ENCODE measurements at regions not wholly inside any gene's neighbourhood (a gene's known extent, or its start where the extent isn't known, plus 50 kb on each side); places are given as distances from the start of the nearest gene placed in this dataset.

DNA sequence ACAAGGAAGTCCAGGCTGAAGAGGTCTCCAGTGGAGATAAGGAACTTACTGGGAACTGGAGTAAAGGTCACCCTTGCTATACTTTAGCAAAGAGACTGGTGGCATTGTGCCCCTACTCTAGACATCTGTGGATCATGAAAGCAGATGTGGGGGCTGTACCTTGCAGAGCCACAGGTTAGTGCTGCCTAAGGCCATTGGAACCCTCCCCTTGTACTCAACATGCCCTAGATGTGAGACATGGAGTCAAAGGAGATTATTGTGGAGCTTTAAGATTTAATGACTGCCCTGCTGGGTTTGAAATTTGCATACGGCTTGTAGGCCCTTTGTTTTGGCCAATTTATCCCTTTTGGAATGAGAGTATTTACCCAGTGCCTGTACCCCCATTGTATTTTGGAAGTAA is 397.3 kb upstream of the GRIN3A start:
- TF ChIP-seq KLF6 (CRISPR knock-in tag; IDR thresholded peaks at IDR 0.05) (no peak), AHR (CRISPR knock-in tag; IDR thresholded peaks at IDR 0.05) (no peak), ZNF530 (CRISPR knock-in tag; IDR thresholded peaks at IDR 0.05; ENCODE audit: low read depth) (no peak), ZNF34 (CRISPR knock-in tag; IDR thresholded peaks at IDR 0.05; ENCODE audit: borderline replicate concordance) (no peak), ZFYVE20 (CRISPR knock-in tag; IDR thresholded peaks at IDR 0.05; ENCODE audit: borderline replicate concordance, low read depth) (no peak), HIVEP1 (CRISPR knock-in tag; IDR thresholded peaks at IDR 0.05) (no peak), MTA3 (CRISPR knock-in tag; IDR thresholded peaks at IDR 0.05) (no peak), MXI1 (IDR thresholded peaks at IDR 0.05; ENCODE audit: borderline replicate concordance, low read depth, low read length) (no peak), ZBTB21 (CRISPR knock-in tag; IDR thresholded peaks at IDR 0.05) (no peak), CREM (IDR thresholded peaks at IDR 0.05) (no peak), CREM (CRISPR knock-in tag; IDR thresholded peaks at IDR 0.05) (no peak), EP300 (IDR thresholded peaks at IDR 0.05; ENCODE audit: low read depth in 2 of 2, low read length in 2 of 2) (no peak), EP300 (CRISPR knock-in tag; IDR thresholded peaks at IDR 0.05; ENCODE audit: borderline replicate concordance) (no peak)
- TF ChIP-seq, protein P1, sequence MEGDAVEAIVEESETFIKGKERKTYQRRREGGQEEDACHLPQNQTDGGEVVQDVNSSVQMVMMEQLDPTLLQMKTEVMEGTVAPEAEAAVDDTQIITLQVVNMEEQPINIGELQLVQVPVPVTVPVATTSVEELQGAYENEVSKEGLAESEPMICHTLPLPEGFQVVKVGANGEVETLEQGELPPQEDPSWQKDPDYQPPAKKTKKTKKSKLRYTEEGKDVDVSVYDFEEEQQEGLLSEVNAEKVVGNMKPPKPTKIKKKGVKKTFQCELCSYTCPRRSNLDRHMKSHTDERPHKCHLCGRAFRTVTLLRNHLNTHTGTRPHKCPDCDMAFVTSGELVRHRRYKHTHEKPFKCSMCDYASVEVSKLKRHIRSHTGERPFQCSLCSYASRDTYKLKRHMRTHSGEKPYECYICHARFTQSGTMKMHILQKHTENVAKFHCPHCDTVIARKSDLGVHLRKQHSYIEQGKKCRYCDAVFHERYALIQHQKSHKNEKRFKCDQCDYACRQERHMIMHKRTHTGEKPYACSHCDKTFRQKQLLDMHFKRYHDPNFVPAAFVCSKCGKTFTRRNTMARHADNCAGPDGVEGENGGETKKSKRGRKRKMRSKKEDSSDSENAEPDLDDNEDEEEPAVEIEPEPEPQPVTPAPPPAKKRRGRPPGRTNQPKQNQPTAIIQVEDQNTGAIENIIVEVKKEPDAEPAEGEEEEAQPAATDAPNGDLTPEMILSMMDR (CRISPR knock-in tag; IDR thresholded peaks at IDR 0.05) = no peak

All from HepG2 (cell line).